ENCODE measurements at regions not wholly inside any gene's neighbourhood (a gene's known extent, or its start where the extent isn't known, plus 50 kb on each side); places are given as distances from the start of the nearest gene placed in this dataset.

DNA sequence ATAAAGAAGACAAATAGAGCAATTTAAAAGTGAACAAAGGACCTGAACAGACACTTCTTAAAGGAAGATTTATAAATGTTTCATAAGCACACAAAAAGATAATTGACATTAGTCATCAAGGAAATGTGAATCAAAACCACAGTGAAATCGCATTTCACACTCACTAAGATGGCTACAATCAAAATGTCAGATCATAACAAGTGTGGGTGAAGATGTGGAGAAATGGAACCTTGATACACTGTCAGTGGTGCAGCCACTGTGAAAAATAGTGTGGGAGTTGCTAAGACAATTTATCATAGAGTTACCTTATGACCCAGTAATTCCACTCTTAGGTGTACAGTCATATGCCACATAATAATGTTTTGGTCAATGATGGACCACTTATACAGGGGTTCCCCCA lies 54.5 kb upstream of the HTR4 start:
- no peak overlapping the region for H3K4me2 ChIP-seq
- H3K36me3 ChIP-seq (ENCODE audit: insufficient read depth), result no peaks in the 10 kb centered on the region

GRCh38 chr5:148711961-148712360 lies 57.6 kb upstream of the HTR4 start:
- no peaks in the 10 kb centered on the region for H3K27me3 ChIP-seq (ENCODE audit: insufficient read depth, low read depth)
- no peak overlapping the region for H3K4me3 ChIP-seq (IDR thresholded peaks at IDR 0.05; ENCODE audit: insufficient read depth, low read depth, low read length)
- no peaks in the 10 kb centered on the region for H3K79me2 ChIP-seq (ENCODE audit: insufficient read depth, low read depth)
- no peaks in the 10 kb centered on the region for H4K20me1 ChIP-seq (ENCODE audit: insufficient read depth)
- no peak overlapping the region for H3K4me2 ChIP-seq
- H3K27ac ChIP-seq, result no peak overlapping the region
- TF ChIP-seq CTCF (conservative IDR thresholded peaks at IDR 0.05; ENCODE audit: low read depth, low read length), result no peak
- H3K9ac ChIP-seq, result no peak overlapping the region
- H2AFZ ChIP-seq (ENCODE audit: low read depth), result no peak overlapping the region
- no peaks in the 10 kb centered on the region for H3K36me3 ChIP-seq (ENCODE audit: insufficient read depth)
- no peaks in the 10 kb centered on the region for H3K4me1 ChIP-seq (ENCODE audit: low read depth, poor library complexity, severe bottlenecking)

More for the DNA sequence above, 54.5 kb upstream of the HTR4 start:
- no peaks in the 10 kb centered on the region for H3K27me3 ChIP-seq (ENCODE audit: insufficient read depth, low read depth)
- H2AFZ ChIP-seq (ENCODE audit: low read depth), result no peak overlapping the region
- H3K4me3 ChIP-seq (IDR thresholded peaks at IDR 0.05; ENCODE audit: insufficient read depth, low read depth, low read length), result no peak overlapping the region
- TF ChIP-seq CTCF (conservative IDR thresholded peaks at IDR 0.05; ENCODE audit: low read depth, low read length), result no peak
- H4K20me1 ChIP-seq (ENCODE audit: insufficient read depth), result no peaks in the 10 kb centered on the region
- no peaks in the 10 kb centered on the region for H3K79me2 ChIP-seq (ENCODE audit: insufficient read depth, low read depth)
- no peaks in the 10 kb centered on the region for H3K4me1 ChIP-seq (ENCODE audit: low read depth, poor library complexity, severe bottlenecking)
- H3K9ac ChIP-seq, result no peak overlapping the region
- no peak overlapping the region for H3K27ac ChIP-seq

- no peaks in the 10 kb centered on the region for H3K27me3 ChIP-seq (ENCODE audit: insufficient read depth, low read depth)
- no peak overlapping the region for H3K9ac ChIP-seq
- no peaks in the 10 kb centered on the region for H3K4me1 ChIP-seq (ENCODE audit: low read depth, poor library complexity, severe bottlenecking)
- TF ChIP-seq CTCF (conservative IDR thresholded peaks at IDR 0.05; ENCODE audit: low read depth, low read length), result no peak
- H2AFZ ChIP-seq (ENCODE audit: low read depth), result no peak overlapping the region
- no peaks in the 10 kb centered on the region for H3K79me2 ChIP-seq (ENCODE audit: insufficient read depth, low read depth)
- no peak overlapping the region for H3K27ac ChIP-seq
- H3K4me3 ChIP-seq (IDR thresholded peaks at IDR 0.05; ENCODE audit: insufficient read depth, low read depth, low read length), result no peak overlapping the region
- no peaks in the 10 kb centered on the region for H3K36me3 ChIP-seq (ENCODE audit: insufficient read depth)
- H4K20me1 ChIP-seq (ENCODE audit: insufficient read depth), result no peaks in the 10 kb centered on the region
- no peak overlapping the region for H3K4me2 ChIP-seq
These were observed 59.6 kb upstream of the HTR4 start for GRCh38 chr5:148713735-148714508.

- H3K27me3 ChIP-seq (ENCODE audit: insufficient read depth, low read depth), result no peaks in the 10 kb centered on the region
- no peak overlapping the region for H3K27ac ChIP-seq
- no peak overlapping the region for H3K9ac ChIP-seq
- H3K36me3 ChIP-seq (ENCODE audit: insufficient read depth), result no peaks in the 10 kb centered on the region
- no peak overlapping the region for H2AFZ ChIP-seq (ENCODE audit: low read depth)
- TF ChIP-seq CTCF (conservative IDR thresholded peaks at IDR 0.05; ENCODE audit: low read depth, low read length), result no peak
- H3K4me1 ChIP-seq (ENCODE audit: low read depth, poor library complexity, severe bottlenecking), result no peaks in the 10 kb centered on the region
- no peaks in the 10 kb centered on the region for H4K20me1 ChIP-seq (ENCODE audit: insufficient read depth)
- no peaks in the 10 kb centered on the region for H3K79me2 ChIP-seq (ENCODE audit: insufficient read depth, low read depth)
- no peak overlapping the region for H3K4me3 ChIP-seq (IDR thresholded peaks at IDR 0.05; ENCODE audit: insufficient read depth, low read depth, low read length)
- H3K4me2 ChIP-seq, result no peak overlapping the region
These were observed 62.4 kb upstream of the HTR4 start for GRCh38 chr5:148716716-148717115.
